GM19397 (cell line): ENCODE measurements at regions not wholly inside any gene's neighbourhood (a gene's known extent, or its start where the extent isn't known, plus 50 kb on each side); places are given as distances from the start of the nearest gene placed in this dataset.
"Not testable (repeated sequence)": the region's sequence is repeated elsewhere in the genome, so short reads cannot be mapped to it uniquely, and the experiment has no call there.

Experiments
- ATAC-seq: cut with Tn5 transposase; IDR thresholded peaks from one replicate; pipeline ENCODE4 v1.9.1; 2021; ENCODE audit warnings: mild to moderate bottlenecking, moderate library complexity; ENCODE audit not compliant: unreplicated experiment

DNA sequence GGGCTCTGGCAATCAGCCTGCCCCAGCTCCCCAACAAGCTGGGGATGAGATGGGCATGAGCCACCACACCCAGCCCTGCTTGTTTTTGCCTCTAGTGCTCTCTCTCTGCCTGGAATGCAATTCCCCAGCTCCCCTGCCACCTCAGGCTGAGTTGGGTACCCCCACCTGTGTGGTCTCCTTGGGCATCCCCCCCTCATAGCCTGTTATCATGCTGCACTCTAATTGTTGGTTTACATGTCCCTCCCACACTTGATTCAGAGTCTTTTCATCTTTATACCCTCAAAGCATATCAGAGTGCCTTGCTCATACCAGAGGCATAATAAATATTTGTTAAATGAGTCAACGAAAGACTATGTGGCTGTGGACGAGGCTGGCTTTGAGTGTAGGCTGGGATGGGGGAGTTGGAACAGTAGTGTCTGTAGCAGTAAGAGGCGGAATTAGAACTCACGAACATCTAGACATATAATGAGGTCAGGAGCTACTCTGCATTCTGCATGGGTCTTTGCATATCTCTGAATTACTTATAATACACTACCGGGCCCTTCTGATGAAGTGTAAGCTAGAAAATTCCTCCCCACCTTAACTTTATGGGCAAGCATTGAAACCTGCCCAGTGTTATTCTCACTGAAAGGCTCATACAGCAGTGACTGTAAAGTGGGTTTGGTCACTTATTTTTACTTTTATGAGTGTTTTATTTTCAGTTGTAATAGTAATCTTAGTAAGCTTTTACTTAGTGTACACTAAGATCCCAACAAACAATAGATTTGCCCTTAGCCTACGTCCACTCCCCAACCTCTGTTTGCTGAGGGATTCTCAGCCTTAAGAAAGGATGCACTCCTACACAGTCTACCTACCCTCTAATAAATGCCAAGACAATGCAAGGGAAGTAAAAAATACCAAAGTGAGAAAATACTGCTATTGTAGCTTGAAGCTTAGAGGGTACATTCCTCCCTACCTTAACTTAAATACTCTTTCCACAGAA is 58.7 kb downstream of the EDN1 start:
- ATAC-seq, result no peak

DNA sequence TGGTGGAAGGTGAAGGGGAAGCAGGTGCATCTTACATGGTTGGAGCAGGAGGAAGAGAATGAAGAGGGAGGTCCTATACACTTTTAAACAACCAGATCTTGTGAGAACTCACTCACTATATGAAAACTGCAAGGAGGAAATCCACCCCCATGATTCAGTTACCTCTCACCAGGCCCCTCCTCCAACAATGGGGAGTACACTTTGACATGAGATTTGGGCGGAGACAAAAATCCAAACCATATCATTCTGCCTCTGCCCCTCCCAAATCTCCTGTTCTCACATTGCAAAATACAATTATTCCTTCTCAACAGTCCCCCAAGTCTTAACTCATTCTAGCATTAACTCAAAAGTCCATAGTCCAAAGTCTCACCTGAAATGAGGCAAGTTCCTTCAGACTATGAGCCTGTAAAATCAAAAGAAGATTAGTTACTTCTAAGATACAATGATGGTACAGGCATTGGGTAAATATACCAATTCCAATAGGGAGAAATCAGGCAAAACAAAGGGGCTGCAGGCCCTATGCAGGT is 60.5 kb downstream of the EDN1 start:
- no peak for ATAC-seq

DNA sequence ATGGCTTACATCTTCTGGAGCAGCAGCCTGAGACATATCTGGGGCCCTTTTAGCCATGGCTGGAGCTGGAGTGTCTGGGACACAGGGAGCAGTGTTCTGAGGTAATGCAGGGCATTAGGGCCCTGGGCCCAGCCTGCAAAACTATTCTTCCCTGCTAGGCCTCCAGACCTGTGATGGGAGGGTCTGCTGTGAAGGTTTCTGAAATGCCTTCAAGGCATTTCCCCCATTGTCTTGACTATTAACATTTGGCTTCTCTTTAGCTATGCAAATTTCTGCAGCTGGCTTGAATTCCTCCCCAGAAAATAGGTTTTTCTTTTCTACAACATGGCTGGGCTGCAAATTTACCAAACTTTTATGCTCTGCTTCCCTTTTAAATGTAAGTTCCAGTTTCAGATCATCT is 61.5 kb downstream of the EDN1 start:
- no peak for ATAC-seq

DNA sequence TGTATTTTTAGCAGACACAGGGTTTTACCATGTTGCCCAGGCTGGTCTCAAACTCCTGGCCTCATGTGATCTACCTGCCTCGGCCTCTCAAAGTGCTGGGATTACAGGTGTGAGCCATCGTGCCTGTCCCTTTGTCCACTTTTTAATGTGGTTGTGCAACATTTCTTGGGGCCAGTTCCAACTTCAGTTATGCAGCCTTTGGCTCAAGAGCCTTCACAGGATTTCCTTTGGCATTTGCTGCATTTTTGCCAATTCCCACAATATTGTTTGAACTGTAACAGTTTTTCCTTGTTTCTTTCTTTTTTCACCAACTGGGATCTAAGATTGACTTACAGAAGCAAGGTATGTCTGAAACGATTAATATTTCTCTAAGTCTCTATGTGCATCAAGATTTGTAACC is 63.6 kb downstream of the EDN1 start:
- ATAC-seq, result no peak

DNA sequence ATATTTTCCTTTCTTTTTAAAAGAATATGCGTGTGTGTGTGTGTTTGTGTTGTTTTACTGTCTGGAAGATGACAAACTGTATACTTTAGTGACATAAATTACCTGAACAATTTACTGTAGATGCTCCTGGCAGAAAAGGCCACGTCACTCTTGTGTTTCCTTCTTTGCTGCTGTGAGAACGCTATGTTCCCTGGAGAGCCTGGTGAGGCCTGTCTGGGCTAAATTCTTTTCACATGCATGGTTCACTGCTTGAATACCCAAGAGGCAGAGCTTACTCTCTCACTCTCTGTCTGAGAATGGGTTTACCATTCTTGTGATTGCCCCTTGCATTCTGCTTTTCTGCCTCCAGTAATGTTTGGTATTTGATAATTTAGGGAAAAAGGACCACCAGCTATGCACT is 64.3 kb downstream of the EDN1 start:
- peak; percentile 37 for ATAC-seq

DNA sequence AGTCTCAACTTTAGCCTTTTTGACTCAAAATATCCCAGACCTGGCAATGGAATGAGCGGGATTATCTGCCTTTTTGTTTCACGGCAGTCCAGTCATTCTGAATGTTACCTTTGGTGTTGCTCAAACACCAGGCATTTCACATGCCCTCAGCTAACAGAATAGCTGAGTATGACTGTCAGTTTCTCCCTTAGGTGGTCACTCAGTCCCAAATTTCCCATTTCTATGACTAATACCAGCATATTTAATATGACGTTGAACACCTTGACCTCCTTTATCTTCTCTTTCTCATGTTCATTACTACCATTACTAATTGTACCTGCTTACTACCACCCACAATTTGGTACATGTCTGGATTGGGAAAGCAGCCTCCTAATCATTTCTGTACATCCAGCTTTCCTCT is 65.2 kb downstream of the EDN1 start:
- ATAC-seq, result no peak

DNA sequence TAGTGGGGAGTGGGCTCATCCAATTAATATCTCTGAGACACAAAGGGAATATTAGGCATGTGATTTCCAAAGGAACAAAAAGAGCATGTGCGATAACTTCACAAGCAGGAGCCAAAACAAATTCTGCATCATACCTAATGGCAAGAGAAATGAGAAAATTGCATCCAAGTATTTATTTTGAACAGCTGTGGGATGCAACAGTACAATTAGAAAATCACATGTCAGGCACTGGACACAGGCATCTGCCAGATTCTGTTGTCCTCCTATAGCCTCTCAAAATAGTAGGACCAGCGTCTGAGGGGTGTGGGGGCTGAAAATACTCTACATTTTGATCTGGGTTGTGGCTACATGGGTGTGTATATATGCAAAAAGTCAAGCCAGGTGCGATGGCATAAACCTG is 66.3 kb downstream of the EDN1 start:
- ATAC-seq, result no peak

DNA sequence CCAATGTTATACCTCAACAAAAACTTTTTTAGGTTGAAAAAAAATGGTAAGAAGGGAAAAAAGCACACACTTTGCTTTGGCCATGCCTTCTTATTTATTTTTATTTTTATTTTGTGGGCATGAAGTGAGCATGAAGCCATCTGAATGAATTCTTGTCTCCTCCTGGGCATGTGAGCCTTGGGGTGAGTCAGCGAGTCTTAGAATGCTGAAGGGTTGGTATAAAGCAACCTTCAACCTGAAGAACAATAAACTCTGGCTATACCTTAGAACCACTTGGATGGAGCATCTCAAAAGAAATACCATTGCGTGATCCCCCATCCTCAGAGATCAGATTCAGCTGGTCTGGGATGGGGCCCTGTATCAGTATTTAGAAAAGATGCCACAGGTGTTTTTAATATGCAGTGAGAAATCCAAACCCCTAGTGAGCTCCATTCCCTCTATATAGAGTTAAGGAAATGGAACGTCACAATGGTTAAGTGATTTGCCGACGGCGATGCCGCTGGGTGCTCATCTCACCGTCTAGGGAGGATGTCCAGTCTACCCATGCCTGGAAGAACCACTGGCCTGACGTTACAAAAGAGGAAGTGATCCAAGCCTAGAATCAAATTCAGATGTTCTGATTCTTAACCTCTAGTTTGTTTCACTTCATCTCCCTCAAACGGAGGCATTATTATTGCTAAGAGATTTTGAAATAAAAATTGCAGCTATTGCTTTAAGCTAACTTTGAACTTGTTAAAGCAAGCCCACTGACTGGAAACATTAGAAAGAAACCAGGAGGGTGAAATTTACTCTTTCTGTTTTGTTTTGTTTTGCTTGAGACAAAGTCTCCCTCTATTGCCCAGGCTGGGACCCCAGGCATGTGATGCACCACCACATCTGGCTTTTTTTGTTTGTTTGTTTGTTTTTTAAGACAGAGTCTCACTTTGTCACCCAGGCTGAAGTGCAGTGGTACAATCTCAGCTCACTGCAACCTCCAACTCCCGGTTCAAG is 67.1 kb downstream of the EDN1 start:
- ATAC-seq, result peak; percentile 66

DNA sequence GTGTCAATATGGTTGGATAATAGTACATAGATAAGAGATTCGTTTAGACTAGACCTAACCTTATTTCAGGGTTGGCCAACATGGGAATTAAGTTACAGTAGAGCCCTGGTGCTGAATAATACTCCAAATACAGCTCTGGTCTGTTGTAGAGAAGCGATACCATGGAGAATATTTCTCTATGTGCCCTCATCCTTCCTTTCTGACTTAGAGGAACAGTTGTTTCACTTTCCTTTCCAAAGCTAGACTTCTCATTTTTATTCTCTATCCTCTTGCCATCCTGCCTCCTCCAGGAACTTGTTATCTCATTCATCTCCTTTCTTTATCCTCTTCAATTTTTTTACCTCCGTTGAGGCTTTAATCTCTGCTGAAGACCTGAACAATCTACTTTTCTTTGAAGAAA is 68.9 kb downstream of the EDN1 start:
- ATAC-seq, result no peak

DNA sequence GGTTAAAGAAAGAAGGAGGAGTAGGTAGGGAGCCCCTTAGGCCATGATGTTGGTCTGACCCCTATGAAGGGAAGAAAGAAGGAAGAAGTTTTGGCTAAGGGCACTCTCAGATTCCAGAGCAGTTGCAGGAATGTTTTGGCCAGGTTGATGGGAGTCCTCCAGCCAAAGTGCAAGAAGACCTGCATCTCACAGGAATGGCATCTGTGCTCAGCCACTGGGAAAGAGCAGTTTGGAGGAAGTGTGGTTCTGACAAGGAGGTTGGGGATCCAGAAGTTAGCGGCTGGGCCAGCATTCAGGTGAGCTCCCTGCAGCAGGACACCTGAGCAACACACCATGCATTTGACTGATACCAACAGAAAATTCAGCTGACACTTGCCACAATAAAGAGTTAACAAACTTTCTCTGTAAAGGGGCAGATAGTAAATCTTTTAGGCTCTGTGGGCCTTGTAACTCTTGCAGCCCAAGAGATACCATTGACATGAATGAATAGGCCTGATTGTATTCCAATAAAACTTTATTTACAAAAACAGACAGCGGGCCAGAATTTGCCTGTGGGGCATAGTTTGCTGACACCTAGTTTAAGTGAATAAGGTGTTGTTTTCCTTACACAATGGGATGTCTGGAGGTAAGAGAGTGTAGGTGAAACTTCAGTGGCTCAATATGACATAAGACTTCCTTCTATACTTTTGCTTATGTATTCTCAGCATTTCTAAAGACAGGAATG is 71.0 kb downstream of the EDN1 start:
- ATAC-seq, result no peak

DNA sequence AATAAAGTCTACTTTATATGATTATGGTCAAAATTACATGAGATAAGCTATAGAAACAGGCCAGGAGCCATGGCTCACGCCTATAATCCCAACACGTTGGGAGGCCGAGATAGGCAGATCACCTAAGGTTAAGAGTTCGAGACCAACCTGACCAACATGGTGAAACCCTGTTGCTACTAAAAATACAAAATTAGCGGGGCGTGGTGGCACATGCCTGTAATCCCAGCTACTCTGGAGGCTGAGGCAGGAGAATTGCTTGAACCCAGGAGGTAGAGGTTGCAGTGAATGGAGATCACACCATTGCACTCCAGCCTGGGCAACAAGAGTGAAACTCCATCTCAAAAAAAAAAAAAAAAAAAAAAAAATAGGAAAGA is 73.1 kb downstream of the EDN1 start:
- not testable (repeated sequence) for ATAC-seq

DNA sequence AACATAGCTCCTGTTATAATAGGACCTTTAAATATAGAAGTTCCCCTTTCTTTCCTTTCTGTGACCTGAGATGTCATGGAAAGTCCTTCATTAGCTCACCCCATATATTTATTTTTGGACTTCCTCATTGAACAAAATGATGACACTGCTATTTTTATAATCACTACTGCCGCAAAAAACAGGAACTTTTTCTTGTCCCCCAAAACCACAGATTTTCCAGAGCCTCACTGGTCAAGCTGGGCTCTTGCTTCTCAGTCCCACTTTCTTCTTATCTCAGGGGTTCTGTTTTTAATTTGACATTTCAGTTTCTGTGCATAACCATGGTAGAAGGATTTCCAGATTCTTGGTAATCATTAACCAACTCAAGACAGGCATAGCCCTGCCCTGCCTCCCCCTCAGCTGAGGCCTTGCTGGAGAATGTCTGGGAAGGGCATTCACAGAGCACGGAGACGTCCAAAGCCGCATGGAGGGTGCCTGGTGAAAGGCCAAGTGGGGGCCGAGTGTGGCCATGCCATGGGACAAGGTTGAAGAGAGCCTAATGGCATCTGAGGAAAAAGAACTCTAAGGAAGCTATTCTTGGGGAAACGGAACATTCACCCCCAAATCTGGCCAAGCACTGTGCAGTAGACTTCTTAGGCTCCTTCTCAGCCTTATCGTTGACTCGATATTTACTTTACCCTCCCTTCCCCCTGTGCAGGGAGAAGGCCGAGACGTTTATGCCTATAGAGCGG is 73.7 kb downstream of the EDN1 start:
- ATAC-seq, result peak; percentile 69

DNA sequence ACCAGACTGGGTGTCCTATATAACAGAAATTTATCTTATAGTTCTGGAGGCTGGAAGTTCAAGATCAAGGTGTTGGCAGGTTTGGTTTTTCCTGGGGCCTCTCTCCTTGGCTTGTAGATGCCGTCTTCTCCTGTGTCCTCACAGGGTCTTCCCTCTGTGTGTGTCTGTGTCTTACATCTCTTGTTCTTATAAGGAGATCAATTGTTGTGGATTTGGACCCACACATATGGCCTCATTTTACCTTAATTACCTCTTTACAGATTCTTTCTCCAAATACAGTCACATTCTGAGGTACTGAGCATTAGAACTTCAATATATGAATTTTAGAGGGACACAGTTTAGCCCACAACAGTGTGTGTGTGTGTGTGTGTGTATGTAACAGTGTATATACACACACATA is 74.5 kb downstream of the EDN1 start:
- ATAC-seq, result no peak

DNA sequence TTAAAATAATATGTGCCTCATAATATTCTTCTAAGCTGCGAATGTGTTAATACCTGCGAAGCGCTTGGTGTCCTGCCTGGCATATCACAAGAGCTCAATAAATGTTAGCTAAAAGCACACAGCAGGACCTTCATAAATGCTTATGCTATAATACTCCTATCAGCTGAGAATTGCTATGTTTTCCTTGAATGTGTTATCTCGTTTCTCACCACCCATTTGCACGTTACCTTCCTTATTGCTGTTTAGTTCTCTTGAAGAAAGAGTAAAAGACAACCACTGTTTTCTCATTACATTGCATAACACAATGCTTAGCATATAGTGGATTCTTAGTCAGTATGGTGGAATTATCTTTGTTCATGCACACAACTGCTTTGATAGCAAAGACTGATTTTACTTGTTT is 76.6 kb downstream of the EDN1 start:
- no peak for ATAC-seq

DNA sequence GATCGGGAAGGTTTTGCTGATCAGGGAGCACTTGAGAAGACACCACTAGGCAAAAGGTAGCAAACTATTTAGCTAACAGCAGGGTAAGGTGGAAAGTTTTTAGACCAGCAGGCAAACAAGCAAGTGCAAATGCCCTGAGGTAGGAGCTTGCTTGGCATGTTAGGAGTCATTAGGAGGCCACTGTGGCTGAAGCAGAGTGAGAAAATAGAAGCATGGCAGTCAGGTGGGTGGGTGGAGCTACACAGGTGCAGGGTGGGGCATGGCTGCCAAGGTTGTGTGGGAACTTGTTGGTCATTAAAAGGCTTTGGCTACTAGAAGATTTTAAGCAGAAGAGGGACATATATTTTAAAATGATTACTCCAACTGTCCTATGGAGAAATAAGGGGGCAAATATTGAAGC is 77.3 kb downstream of the EDN1 start:
- no peak for ATAC-seq

DNA sequence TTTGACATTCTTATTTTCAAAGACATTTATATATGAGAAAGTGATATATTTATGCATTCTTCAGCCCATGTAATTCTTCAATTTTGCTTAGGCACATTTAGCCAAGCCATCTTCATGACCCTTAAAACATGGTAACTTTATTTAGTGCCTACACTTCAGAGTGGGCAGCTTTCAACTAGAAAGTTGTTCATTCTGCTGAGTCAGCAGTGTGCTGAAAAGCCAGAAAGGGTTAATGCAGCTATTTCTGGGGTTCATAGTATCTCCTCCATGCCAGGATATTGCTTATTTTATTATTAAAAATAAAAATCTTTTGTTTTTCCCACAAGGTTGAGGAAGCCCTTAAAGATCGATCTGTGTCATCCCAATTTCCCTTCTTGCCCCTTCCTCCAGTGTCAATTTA is 79.2 kb downstream of the EDN1 start:
- ATAC-seq, result no peak

DNA sequence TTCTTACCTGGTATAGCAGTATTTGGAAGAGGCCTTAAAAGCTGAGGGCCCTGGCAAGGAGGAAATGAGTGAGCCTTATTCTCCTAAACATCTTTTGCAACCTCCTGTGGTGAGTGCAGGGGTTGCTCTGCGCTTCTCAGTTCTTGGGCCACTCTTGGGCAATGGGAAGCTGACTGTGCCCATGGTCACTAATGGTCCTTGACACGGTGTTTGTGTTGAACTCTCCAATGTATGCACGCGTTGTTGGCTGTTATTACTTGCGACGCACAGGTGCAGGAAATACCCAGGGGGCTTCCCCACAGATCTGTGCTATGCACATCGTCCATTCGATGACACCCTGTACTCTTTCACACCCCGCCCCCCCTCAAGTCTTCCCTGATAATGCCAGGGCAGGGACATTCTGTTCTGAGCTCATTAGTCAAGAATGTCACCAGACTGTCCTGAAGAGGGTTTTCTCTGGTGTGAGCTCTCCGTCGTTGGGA is 79.7 kb downstream of the EDN1 start:
- ATAC-seq, result peak; percentile 67

DNA sequence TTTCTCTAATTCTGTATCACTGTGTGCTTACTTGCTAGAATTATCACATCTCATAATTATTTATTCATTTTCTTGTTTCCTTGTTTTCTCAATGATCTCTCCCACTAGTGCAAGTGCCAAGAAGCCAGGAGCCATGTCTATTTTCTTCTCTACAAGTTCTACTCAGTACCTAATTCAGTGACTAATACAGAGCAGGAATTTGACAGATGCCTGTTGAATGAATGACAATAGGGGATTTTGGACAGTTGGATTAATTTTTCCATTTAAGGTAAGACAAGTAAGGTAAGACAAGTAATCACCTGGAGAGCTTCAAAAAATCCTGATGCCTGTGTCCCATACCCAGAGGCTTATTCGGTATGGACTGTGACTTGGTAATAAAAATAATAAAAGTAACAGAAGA is 81.0 kb downstream of the EDN1 start:
- no peak for ATAC-seq

DNA sequence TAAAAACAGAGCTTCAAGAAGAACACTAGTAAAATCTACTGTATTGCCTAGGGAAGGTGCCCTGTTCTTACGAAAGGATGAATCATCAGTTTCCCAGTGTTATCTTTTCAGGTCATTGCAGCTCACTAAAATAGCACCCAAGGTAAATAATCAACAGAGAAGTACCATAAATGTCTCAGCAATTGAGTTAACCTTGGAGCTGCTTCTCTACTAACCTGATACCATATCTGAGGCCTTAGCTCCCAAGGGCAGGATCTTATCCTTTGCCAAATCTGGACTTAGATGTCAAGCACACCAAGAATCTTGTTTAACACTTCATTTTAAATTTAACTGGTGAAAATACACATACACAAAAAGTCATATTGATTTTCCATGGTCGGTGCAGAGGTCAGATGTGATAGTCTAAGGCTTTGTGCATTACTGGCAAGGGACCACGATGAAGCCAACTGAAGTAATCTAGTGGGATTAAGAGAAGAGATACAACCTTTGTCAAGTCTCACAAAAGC is 81.5 kb downstream of the EDN1 start:
- peak; percentile 40 for ATAC-seq

DNA sequence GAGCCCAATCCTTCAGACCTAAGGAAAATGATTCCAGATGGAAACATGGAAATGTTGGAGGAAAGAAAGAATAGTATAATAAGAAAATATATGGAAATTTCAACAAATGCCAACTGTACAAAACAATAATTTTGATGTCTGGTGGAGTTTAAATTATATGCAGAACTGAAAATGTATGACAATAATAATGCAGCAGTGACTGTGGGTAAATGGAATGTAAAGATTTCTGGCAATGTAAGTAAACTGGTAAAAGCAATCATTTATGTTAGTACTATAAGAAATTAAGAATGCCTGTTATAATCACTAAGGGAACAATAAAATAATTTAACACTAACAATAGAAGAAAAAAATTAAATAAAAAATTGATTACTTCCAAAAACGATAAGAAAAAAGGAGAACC is 89.0 kb downstream of the EDN1 start:
- no peak for ATAC-seq
